ENCODE measurements at regions not wholly inside any gene's neighbourhood (a gene's known extent, or its start where the extent isn't known, plus 50 kb on each side); places are given as distances from the start of the nearest gene placed in this dataset.
A peak's percentile ranks its signal among the peaks of the same experiment; 100 is the strongest.

- DNase-seq, result no peak
Observed at GRCh38 chr18:25621682-25622081, 269.7 kb upstream of the ZNF521 start.

GRCh38 chr18:25621144-25621543 is 269.2 kb upstream of the ZNF521 start:
- peak; percentile 4 for DNase-seq

GRCh38 chr18:25614168-25614567 is 262.2 kb upstream of the ZNF521 start:
- DNase-seq, result no peak

GRCh38 chr18:25612466-25612865 is 260.5 kb upstream of the ZNF521 start:
- no peak for DNase-seq

- DNase-seq, result no peak
Observed at GRCh38 chr18:25608091-25608490, 256.1 kb upstream of the ZNF521 start.

GRCh38 chr18:25604894-25605597 is 253.1 kb upstream of the ZNF521 start:
- peak; percentile 81 for DNase-seq

- DNase-seq, result no peak
Observed at GRCh38 chr18:25604196-25604893, 252.4 kb upstream of the ZNF521 start.

GRCh38 chr18:25599443-25599842 is 247.5 kb upstream of the ZNF521 start:
- DNase-seq, result peak; percentile 42

- no peak for DNase-seq
Observed at GRCh38 chr18:25597476-25597875, 245.5 kb upstream of the ZNF521 start.

GRCh38 chr18:25595274-25596060 is 243.5 kb upstream of the ZNF521 start:
- DNase-seq, result peak; percentile 13

- peak; percentile 9 for DNase-seq
Observed at GRCh38 chr18:25594351-25594750, 242.4 kb upstream of the ZNF521 start.

- no peak for DNase-seq
Observed at GRCh38 chr18:25592804-25593360, 240.9 kb upstream of the ZNF521 start.

GRCh38 chr18:25590456-25590855 is 238.5 kb upstream of the ZNF521 start:
- no peak for DNase-seq

- DNase-seq, result no peak
Observed at GRCh38 chr18:25587545-25587944, 235.6 kb upstream of the ZNF521 start.

- no peak for DNase-seq
Observed at GRCh38 chr18:25568986-25569385, 217.0 kb upstream of the ZNF521 start.

- DNase-seq, result no peak
Observed at GRCh38 chr18:25563816-25564683, 212.1 kb upstream of the ZNF521 start.

GRCh38 chr18:25563346-25563745 is 211.4 kb upstream of the ZNF521 start:
- DNase-seq, result no peak

GRCh38 chr18:25561918-25562317 is 210.0 kb upstream of the ZNF521 start:
- DNase-seq, result peak; percentile 78

- no peak for DNase-seq
Observed at GRCh38 chr18:25560369-25560768, 208.4 kb upstream of the ZNF521 start.

- DNase-seq, result peak; percentile 50
Observed at GRCh38 chr18:25557011-25557410, 205.0 kb upstream of the ZNF521 start.

- peak; percentile 25 for DNase-seq
Observed at GRCh38 chr18:25553631-25554263, 201.8 kb upstream of the ZNF521 start.

Data from hematopoietic multipotent progenitor cell treated with erythropoietin and hydrocortisone succinate and interleukin-3 and kit ligand, for 4 days (in vitro differentiated cells).